T-helper 1 cell treated with Interleukin-12 subunit alpha and Interleukin-12 subunit beta and Interleukin-4 antibody, amounts not matched to agents 30 ng/mL and 1 ng/mL, for 36 hours (primary cell): ENCODE measurements at regions not wholly inside any gene's neighbourhood (a gene's known extent, or its start where the extent isn't known, plus 50 kb on each side); places are given as distances from the start of the nearest gene placed in this dataset.

Experiments used
- intact Hi-C: fragments of 100-400 bp; cut with micrococcal nuclease; formaldehyde crosslinking; loops from one replicate; pipeline ENCODE4 v1.15.1; 2024

GRCh38 chr4:43343298-43343697, 450.8 kb downstream of the GRXCR1 start:
- intact Hi-C loops = no loop called here

DNA sequence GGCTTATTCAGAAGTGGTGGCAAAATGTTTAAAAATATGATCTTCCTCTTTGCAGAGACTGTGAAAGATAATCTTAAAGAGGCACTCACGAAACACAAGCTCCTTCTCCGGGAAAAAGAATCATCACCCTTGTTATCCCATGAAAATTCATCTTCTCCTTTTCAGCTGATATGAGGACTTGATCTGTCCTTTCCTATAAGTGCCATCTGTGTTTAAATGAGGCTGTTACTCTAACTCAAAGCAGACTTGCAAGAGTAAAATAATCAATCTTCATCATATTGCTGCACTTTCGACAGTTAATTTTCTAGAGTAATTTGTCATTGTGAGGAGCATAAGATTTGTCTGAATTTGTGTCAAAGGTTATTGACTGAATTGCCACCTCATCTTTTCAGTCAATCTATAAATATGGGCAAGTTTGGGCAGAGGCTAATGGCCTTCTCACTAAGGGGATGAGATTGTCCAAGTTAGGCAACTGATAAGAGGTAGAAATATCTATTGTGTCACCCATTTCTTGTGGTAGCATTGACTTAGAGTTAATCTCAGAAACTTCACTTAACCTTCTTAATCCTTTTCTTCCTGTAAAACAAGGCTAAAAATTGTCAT, 452.9 kb downstream of the GRXCR1 start:
- intact Hi-C loops = no loop called here

GRCh38 chr4:43348591-43348990, 456.1 kb downstream of the GRXCR1 start:
- intact Hi-C loops = no loop called here

DNA sequence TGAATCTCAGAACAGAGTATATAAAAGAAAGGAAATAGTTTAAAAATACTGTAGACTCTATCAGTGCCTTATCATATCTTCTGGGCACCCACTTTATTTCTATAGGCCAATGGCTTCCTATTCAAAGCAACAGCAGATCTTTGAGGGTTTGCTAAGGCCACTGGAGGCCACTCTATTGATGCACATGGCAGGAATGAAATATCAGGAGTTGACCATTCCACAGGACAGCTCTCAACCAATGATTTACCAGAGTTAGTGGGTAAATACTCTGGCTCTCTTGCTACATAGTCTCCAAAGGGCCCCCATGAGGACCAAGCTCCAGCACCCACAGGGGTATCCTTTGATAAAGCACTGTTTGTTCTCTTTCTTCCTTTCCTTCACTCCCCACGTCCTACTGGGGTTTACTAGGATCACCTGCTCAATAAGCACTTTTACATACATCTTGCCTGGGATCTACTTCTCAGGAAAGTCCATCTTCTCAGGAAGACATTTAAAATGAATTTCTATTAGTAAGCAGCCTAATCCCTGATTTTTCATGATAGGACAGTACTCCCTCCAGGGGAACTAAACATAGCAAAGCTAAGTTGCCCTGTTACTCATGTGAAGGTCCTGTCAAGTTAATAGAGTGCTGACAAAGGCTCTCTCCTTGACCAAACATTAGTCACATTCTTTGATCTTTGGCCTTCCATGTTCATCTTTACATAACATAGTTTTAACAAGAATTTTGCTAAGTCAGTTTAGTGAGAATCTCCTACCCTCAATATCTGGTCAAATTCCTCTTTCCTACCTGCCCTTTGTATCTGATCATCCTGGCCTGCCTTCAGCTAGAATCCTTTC, 459.7 kb downstream of the GRXCR1 start:
- intact Hi-C loops = no loop called here

GRCh38 chr4:43352859-43353258, 460.3 kb downstream of the GRXCR1 start:
- intact Hi-C loops = no loop called here

- intact Hi-C loops = no loop called here
Measured at GRCh38 chr4:43353552-43353951, 461.0 kb downstream of the GRXCR1 start.

GRCh38 chr4:43356786-43357185, 464.3 kb downstream of the GRXCR1 start:
- intact Hi-C loops = no loop called here

DNA sequence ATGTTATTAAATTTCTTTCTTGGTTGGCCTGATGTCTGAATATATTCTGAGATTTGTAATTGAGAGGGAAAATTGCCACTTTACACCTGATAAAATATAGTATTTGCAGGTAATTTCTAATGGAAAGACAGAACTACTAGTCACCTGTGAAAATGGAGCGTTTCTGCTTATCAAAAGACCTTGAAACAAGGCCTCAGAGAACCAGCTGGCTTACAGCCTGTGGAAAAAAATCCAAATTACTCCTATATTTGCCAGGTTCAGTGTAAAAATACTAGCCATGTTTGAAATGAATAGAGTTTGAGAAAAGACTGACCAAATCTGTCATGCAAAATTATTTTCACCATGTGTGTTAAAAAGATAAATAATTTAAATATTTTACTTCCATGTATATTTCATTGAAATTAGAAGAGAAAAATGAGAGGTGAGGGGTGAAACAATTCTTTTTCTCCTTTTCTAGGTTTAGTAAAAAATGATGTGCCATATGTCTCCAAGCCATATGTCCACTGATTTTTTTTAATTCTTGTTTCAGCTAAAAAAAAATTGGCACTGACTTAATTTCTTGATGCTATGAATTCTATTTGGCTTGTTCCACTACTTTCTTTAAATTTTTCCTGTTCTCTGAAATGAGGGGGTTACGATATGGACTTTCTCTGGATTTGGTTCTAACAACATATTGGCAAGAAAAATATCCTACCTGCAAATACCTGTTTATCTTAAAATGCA, 464.9 kb downstream of the GRXCR1 start:
- intact Hi-C loops = no loop called here

DNA sequence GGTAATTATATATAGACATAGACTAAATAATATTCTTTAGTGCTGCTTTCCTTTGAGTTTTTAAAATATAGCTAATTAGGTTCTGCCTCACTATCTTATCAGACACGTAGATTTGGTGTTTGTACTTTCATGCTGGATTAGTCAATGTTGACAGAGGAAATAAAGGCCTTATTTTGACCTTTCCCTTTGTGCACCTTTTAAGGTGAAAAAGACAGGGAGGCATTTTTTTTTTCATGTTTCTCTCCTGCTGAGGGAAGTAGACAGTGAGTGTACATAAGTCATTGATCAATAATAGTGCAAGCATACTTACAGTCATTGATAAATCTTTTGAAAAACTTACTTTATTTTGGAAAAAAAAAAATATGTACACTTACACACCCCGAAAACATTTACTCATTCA, 467.8 kb downstream of the GRXCR1 start:
- intact Hi-C loops = no loop called here

GRCh38 chr4:43362875-43363636, 470.5 kb downstream of the GRXCR1 start:
- intact Hi-C loops = no loop called here

GRCh38 chr4:43369036-43369594, 476.6 kb downstream of the GRXCR1 start:
- intact Hi-C loops = no loop called here

DNA sequence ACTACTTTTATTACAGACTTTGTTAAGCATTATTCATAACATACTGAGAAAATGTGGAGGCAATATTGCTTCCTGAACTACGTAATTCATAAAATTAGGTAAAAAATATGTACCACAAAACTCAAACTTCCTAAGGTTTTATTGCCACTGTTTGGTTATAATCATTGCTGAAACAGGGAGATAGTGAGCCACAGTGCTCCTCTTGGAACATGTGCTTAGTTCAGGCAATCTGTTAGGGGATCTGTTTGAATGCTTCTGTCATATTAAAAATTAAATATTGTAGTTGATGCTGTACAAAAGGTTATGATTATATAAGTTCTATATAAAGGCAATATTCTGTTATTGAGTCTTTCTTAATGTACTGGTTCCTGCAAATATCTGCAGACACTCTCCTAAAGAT, 480.7 kb downstream of the GRXCR1 start:
- intact Hi-C loops = no loop called here

- intact Hi-C loops = no loop called here
Measured at GRCh38 chr4:43374216-43374751, 481.8 kb downstream of the GRXCR1 start.

- intact Hi-C loops = no loop called here
Measured at GRCh38 chr4:43379016-43379415, 486.5 kb downstream of the GRXCR1 start.

- intact Hi-C loops = no loop called here
Measured at GRCh38 chr4:43380093-43380492, 487.6 kb downstream of the GRXCR1 start.

DNA sequence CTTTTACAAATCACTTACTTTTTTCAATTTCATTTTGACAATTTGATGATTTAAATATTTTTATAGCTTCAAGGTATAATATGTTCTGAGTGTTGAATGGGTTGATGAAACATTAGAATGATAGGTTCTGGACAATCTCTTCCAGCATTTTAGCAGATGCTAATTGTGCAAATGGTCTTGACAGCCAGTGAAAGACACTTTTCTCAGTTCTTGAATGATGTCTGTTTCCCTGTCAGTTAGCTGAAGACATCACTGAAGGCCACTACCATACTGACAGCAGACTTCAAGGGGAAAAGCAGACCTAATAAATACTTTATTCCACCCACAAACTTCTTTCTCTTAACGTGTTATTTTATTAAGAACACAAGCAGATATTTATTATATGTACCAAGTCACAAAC, 498.6 kb downstream of the GRXCR1 start:
- intact Hi-C loops = no loop called here

DNA sequence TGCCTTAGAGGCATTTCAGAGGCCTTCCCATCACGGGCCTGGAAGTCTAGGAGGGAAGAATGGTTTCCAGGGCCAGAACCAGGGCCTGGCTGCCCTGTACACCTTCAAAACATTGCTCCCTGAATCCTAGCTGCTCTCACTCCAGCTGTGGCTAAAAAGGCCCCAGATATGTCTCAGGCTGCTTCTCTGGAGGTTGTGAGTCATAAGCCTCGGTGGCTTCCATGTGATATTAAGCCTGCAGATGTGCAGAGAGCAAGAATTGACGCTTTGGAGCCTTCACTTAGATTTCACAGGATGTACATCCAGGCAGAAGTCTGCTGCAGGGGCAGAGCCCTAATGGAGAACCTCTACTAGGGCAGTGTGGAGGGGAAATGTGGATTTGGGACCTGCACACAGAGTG, 502.5 kb downstream of the GRXCR1 start:
- intact Hi-C loops = no loop called here

DNA sequence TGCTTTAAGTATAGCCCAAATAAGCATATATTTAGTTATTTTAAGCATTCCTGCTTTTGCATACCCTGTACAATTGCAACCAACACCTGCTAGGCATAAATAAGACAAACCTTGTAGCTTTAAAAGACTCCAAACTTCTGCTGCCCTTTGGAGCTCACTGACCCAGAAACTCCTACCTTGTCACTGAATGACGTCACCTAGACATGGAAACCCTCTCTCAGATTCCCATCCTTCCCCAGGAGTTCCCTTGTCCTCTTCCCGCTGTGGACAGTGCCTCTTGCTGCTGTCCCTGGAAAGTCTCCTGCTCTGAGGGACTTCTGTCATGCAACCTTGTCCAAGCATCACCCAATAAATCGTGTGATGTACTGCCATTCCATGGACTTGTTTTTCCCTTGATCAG, 507.2 kb downstream of the GRXCR1 start:
- intact Hi-C loops = no loop called here

DNA sequence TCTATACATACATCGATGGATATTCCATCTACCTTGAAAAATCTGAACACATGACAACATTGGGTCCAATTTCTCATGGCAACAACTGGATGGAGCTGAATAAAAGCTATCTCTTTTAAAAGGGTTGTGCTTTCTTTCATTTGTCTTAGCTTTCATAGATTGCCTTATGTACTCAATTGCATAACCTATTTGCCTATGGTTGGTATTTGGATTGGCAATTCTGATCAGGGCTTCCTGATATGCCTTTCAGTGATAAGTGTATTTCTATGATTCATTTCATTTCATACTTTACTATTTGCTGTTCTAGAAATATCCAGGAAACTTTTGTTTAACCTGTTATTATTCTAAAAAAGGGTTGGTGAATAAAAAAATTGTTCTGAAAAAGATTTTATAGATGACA, 509.9 kb downstream of the GRXCR1 start:
- intact Hi-C loops = no loop called here

- intact Hi-C loops = no loop called here
Measured at GRCh38 chr4:43410636-43411035, 518.1 kb downstream of the GRXCR1 start.

DNA sequence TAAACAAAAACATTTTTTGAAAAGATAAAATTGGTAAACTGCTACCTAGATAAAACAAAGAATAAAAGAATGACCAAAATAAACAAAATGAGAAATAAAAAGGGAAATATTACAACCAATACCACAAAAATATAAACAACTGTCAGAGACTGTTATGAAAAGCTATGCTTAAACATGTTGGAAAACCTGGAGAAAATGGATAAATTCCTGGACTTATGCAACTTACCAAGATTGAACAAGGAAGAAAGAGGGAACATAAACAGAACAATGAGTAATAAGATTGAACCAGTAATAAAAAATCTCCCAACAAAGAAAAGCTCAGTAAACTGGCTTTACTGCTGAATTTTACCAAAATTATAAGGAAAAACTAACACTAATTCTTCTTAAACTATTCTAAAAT, 518.7 kb downstream of the GRXCR1 start:
- intact Hi-C loops = no loop called here
